ENCODE measurements at regions not wholly inside any gene's neighbourhood (a gene's known extent, or its start where the extent isn't known, plus 50 kb on each side); places are given as distances from the start of the nearest gene placed in this dataset.

DNA sequence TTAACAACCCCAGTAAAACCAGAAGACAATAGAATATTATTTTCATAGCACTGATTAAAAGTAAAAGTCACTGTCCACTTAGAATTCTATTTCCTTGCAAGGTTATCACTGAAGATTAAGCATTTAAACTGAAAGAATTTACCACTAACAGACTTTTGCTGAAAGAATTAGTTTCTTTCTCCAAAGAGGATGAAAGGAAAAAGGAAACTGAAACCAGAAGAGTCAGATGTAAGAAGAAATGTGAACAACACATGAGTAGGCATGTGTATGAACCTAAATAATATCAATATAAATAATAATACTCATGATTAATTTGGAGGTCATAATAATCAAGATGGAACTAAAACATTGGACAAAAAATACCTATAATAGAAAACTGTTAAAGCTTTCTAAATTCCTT lies 82.4 kb upstream of the KLHL29 start:
- TF ChIP-seq POLR2AphosphoS5 (IDR thresholded peaks at IDR 0.05; ENCODE audit: low read depth, low read length), result no peak
- TF ChIP-seq TAF1 (IDR thresholded peaks at IDR 0.05; ENCODE audit: low read depth, low read length), result no peak
